Skin of body (tissue), 1 donor: ENCODE measurements at regions not wholly inside any gene's neighbourhood (a gene's known extent, or its start where the extent isn't known, plus 50 kb on each side); places are given as distances from the start of the nearest gene placed in this dataset.
"Not testable (repeated sequence)": the region's sequence is repeated elsewhere in the genome, so short reads cannot be mapped to it uniquely, and the experiment has no call there.

Experiments used
- DNase-seq: peaks from one replicate; lab custom pipeline; 2025; lab: John Stamatoyannopoulos, UW

GRCh38 chr3:130151555-130151954 is 69.9 kb downstream of the ALG1L2 start:
- DNase-seq = not testable (repeated sequence)

GRCh38 chr3:130153247-130153646 is 71.6 kb downstream of the ALG1L2 start:
- DNase-seq = not testable (repeated sequence)

GRCh38 chr3:130155464-130155863 is 73.8 kb downstream of the ALG1L2 start:
- DNase-seq = not testable (repeated sequence)

- DNase-seq = not testable (repeated sequence)
Measured at GRCh38 chr3:130166856-130167255, 85.2 kb downstream of the ALG1L2 start.

GRCh38 chr3:130175195-130175594 is 93.6 kb downstream of the ALG1L2 start:
- DNase-seq = not testable (repeated sequence)

GRCh38 chr3:130176476-130177256 is 95.0 kb downstream of the ALG1L2 start:
- not testable (repeated sequence) for DNase-seq

GRCh38 chr3:130178835-130179234 is 97.2 kb downstream of the ALG1L2 start:
- not testable (repeated sequence) for DNase-seq

GRCh38 chr3:130179353-130179970 is 97.8 kb downstream of the ALG1L2 start:
- not testable (repeated sequence) for DNase-seq

- DNase-seq = not testable (repeated sequence)
Measured at GRCh38 chr3:130182475-130182874, 100.8 kb downstream of the ALG1L2 start.

GRCh38 chr3:130183689-130184088 is 102.1 kb downstream of the ALG1L2 start:
- not testable (repeated sequence) for DNase-seq

GRCh38 chr3:130184152-130185024 is 102.8 kb downstream of the ALG1L2 start:
- DNase-seq = not testable (repeated sequence)

- DNase-seq = not testable (repeated sequence)
Measured at GRCh38 chr3:130201272-130201671, 119.6 kb downstream of the ALG1L2 start.

GRCh38 chr3:130203633-130204032 is 122.0 kb downstream of the ALG1L2 start:
- DNase-seq = not testable (repeated sequence)

GRCh38 chr3:130227540-130227939 is 117.9 kb upstream of the COL6A5 start:
- no peak for DNase-seq

GRCh38 chr3:130242850-130243569 is 102.5 kb upstream of the COL6A5 start:
- DNase-seq = peak; percentile 38

GRCh38 chr3:130243808-130244207 is 101.7 kb upstream of the COL6A5 start:
- no peak for DNase-seq

- no peak for DNase-seq
Measured at GRCh38 chr3:130250982-130251381, 94.5 kb upstream of the COL6A5 start.

- DNase-seq = no peak
Measured at GRCh38 chr3:130255442-130255841, 90.0 kb upstream of the COL6A5 start.

GRCh38 chr3:130256821-130257340 is 88.6 kb upstream of the COL6A5 start:
- DNase-seq = peak; percentile 26

- DNase-seq = peak; percentile 4
Measured at GRCh38 chr3:130258532-130258952, 86.9 kb upstream of the COL6A5 start.
